ENCODE measurements at regions not wholly inside any gene's neighbourhood (a gene's known extent, or its start where the extent isn't known, plus 50 kb on each side); places are given as distances from the start of the nearest gene placed in this dataset.

DNA sequence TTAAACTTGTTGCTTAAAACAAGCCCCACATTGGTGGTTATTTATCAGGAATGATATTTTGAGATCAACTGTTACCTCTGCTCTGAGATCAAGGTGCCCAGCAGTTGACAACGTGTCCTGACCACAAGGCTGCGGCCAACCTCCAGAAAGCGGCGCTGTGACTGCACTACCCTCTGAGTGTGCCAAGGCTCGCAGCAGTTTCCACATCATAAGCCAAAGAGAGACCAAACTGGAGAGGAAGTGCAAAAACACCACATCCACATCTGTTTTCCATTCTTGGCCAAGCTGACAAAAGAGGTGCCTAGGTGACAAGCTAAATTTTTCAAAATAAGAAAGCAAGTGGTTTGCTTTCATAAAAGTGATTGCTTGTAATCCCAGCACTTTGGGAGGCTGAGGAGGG, 410.8 kb upstream of the POU3F3 start:
- no peaks in the 10 kb centered on the region for H3K27me3 ChIP-seq (ENCODE audit: control insufficient read depth, insufficient read depth, low read length)
- H3K9ac ChIP-seq (ENCODE audit: insufficient read depth, low read length): no peak overlapping the region
- TF ChIP-seq, protein P1, sequence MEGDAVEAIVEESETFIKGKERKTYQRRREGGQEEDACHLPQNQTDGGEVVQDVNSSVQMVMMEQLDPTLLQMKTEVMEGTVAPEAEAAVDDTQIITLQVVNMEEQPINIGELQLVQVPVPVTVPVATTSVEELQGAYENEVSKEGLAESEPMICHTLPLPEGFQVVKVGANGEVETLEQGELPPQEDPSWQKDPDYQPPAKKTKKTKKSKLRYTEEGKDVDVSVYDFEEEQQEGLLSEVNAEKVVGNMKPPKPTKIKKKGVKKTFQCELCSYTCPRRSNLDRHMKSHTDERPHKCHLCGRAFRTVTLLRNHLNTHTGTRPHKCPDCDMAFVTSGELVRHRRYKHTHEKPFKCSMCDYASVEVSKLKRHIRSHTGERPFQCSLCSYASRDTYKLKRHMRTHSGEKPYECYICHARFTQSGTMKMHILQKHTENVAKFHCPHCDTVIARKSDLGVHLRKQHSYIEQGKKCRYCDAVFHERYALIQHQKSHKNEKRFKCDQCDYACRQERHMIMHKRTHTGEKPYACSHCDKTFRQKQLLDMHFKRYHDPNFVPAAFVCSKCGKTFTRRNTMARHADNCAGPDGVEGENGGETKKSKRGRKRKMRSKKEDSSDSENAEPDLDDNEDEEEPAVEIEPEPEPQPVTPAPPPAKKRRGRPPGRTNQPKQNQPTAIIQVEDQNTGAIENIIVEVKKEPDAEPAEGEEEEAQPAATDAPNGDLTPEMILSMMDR (conservative IDR thresholded peaks at IDR 0.05 in 1 of 2, IDR thresholded peaks at IDR 0.05 in 1 of 2; ENCODE audit: low read depth in 1 of 2, low read length in 2 of 2): no peak
- no peak for TF ChIP-seq EZH2 (IDR thresholded peaks at IDR 0.05; ENCODE audit: low read length, missing control alignments)
- H4K20me1 ChIP-seq (ENCODE audit: control insufficient read depth, extremely low read depth, insufficient read depth, low read length): no peaks in the 10 kb centered on the region
- H3K4me1 ChIP-seq (ENCODE audit: control insufficient read depth, extremely low read depth, insufficient read depth, low read length): no peaks in the 10 kb centered on the region
- no peak overlapping the region for H3K27ac ChIP-seq (ENCODE audit: insufficient read depth, low read length)
- no peak overlapping the region for H2AFZ ChIP-seq (ENCODE audit: low read length)
- H3K9me3 ChIP-seq (ENCODE audit: control insufficient read depth, insufficient read depth, low read depth, low read length): no peaks in the 10 kb centered on the region
- no peak overlapping the region for H3K4me3 ChIP-seq (replicated peaks in 1 of 4; ENCODE audit: control extremely low read depth in 1 of 4, insufficient read depth in 1 of 4, low read depth in 3 of 4, low read length in 4 of 4)
- no peak for DNase-seq (ENCODE audit: low read depth in 2 of 2)
- no peaks in the 10 kb centered on the region for H3K36me3 ChIP-seq (ENCODE audit: control insufficient read depth, insufficient read depth, low read length)
- no peaks in the 10 kb centered on the region for H3K79me2 ChIP-seq (ENCODE audit: control insufficient read depth, insufficient read depth, low read length)
- no peak overlapping the region for H3K4me2 ChIP-seq (ENCODE audit: extremely low read depth, insufficient read depth, low read length)

DNA sequence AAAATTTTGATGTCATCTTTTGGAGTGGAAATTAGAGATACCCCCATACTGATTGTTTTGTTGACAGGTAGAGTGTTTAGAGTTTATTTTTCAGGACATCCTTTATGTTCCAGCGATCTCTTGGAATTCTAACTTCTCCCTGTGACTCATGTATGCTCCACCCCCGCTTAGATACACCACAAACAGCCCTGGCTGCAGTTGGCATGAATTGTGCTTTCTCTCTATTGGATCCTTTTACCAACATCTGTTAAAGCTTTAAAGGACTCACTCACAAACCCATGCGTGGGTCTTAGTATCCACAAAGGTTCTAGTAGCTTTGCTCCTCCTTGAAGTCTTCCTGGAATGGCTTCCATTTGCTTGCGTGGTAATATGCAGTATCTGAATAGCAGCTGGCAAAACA, 409.5 kb upstream of the POU3F3 start:
- Histone ChIP-seq H2AFZ (ENCODE audit: low read length) (no peak overlapping the region), H3K27me3 (ENCODE audit: control insufficient read depth, insufficient read depth, low read length) (no peaks in the 10 kb centered on the region), H3K36me3 (ENCODE audit: control insufficient read depth, insufficient read depth, low read length) (no peaks in the 10 kb centered on the region), H3K9ac (ENCODE audit: insufficient read depth, low read length) (no peak overlapping the region), H4K20me1 (ENCODE audit: control insufficient read depth, extremely low read depth, insufficient read depth, low read length) (no peaks in the 10 kb centered on the region), H3K4me1 (ENCODE audit: control insufficient read depth, extremely low read depth, insufficient read depth, low read length) (no peaks in the 10 kb centered on the region), H3K79me2 (ENCODE audit: control insufficient read depth, insufficient read depth, low read length) (no peaks in the 10 kb centered on the region), H3K27ac (ENCODE audit: insufficient read depth, low read length) (no peak overlapping the region), H3K4me2 (ENCODE audit: extremely low read depth, insufficient read depth, low read length) (no peak overlapping the region), H3K9me3 (ENCODE audit: control insufficient read depth, insufficient read depth, low read depth, low read length) (no peaks in the 10 kb centered on the region), H3K4me3 (replicated peaks in 1 of 4; ENCODE audit: control extremely low read depth in 1 of 4, insufficient read depth in 1 of 4, low read depth in 3 of 4, low read length in 4 of 4) (no peak overlapping the region)
- no peak for TF ChIP-seq EZH2 (IDR thresholded peaks at IDR 0.05; ENCODE audit: low read length, missing control alignments)
- TF ChIP-seq, protein P1 (conservative IDR thresholded peaks at IDR 0.05 in 1 of 2, IDR thresholded peaks at IDR 0.05 in 1 of 2; ENCODE audit: low read depth in 1 of 2, low read length in 2 of 2): no peak
- DNase-seq (ENCODE audit: low read depth in 2 of 2): peak in 1 of 2 donors; percentile 80

DNA sequence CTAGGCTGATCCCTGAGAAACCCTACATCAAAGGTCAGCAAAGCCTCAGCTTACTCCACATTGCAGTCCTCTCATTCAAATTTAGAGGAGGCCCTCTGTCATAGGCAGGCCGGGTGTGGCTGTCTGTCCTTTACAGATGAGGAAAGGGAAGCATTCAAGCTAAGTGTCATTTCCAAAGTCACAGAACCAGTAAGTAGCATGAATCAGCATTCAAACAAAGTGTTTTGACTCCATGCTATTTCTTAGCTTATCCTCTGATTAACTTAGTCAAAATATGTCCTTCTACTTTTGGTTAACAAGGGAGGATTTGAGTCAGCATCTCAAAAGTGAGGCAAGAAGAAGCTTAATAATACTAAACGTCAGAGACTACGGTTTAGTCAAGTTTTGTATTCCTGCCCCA, 409.0 kb upstream of the POU3F3 start:
- Histone ChIP-seq H3K4me1 (ENCODE audit: control insufficient read depth, extremely low read depth, insufficient read depth, low read length) (no peaks in the 10 kb centered on the region), H3K27ac (ENCODE audit: insufficient read depth, low read length) (no peak overlapping the region), H3K9me3 (ENCODE audit: control insufficient read depth, insufficient read depth, low read depth, low read length) (no peaks in the 10 kb centered on the region), H2AFZ (ENCODE audit: low read length) (no peak overlapping the region), H3K36me3 (ENCODE audit: control insufficient read depth, insufficient read depth, low read length) (no peaks in the 10 kb centered on the region), H3K27me3 (ENCODE audit: control insufficient read depth, insufficient read depth, low read length) (no peaks in the 10 kb centered on the region), H4K20me1 (ENCODE audit: control insufficient read depth, extremely low read depth, insufficient read depth, low read length) (no peaks in the 10 kb centered on the region), H3K4me3 (replicated peaks in 1 of 4; ENCODE audit: control extremely low read depth in 1 of 4, insufficient read depth in 1 of 4, low read depth in 3 of 4, low read length in 4 of 4) (no peak overlapping the region), H3K4me2 (ENCODE audit: extremely low read depth, insufficient read depth, low read length) (no peak overlapping the region), H3K79me2 (ENCODE audit: control insufficient read depth, insufficient read depth, low read length) (no peaks in the 10 kb centered on the region), H3K9ac (ENCODE audit: insufficient read depth, low read length) (no peak overlapping the region)
- DNase-seq (ENCODE audit: low read depth in 2 of 2): no peak
- no peak for TF ChIP-seq EZH2 (IDR thresholded peaks at IDR 0.05; ENCODE audit: low read length, missing control alignments)
- TF ChIP-seq, protein P1 (conservative IDR thresholded peaks at IDR 0.05 in 1 of 2, IDR thresholded peaks at IDR 0.05 in 1 of 2; ENCODE audit: low read depth in 1 of 2, low read length in 2 of 2): no peak

Data from fibroblast of lung (primary cell).